ENCODE measurements at regions not wholly inside any gene's neighbourhood (a gene's known extent, or its start where the extent isn't known, plus 50 kb on each side); places are given as distances from the start of the nearest gene placed in this dataset.

GRCh38 chr13:20351281-20352022 is 119.3 kb upstream of the GJB6 start:
- peak; percentile 32 for DNase-seq (ENCODE audit: low spot score)

GRCh38 chr13:20350819-20351218 is 118.7 kb upstream of the GJB6 start:
- DNase-seq (ENCODE audit: low spot score), result no peak

GRCh38 chr13:20350382-20350763 is 118.3 kb upstream of the GJB6 start:
- no peak for DNase-seq (ENCODE audit: low spot score)

- no peak for DNase-seq (ENCODE audit: low spot score)
Measured at GRCh38 chr13:20349564-20350381, 117.7 kb upstream of the GJB6 start.

GRCh38 chr13:20348645-20349408 is 116.7 kb upstream of the GJB6 start:
- DNase-seq (ENCODE audit: low spot score), result no peak

- DNase-seq (ENCODE audit: low spot score), result no peak
Measured at GRCh38 chr13:20348018-20348417, 115.9 kb upstream of the GJB6 start.

GRCh38 chr13:20344836-20345490 is 112.8 kb upstream of the GJB6 start:
- no peak for DNase-seq (ENCODE audit: low spot score)

GRCh38 chr13:20342311-20342710 is 110.2 kb upstream of the GJB6 start:
- no peak for DNase-seq (ENCODE audit: low spot score)

- no peak for DNase-seq (ENCODE audit: low spot score)
Measured at GRCh38 chr13:20340759-20341171, 108.6 kb upstream of the GJB6 start.

GRCh38 chr13:20340136-20340758 is 108.1 kb upstream of the GJB6 start:
- no peak for DNase-seq (ENCODE audit: low spot score)

- no peak for DNase-seq (ENCODE audit: low spot score)
Measured at GRCh38 chr13:20337884-20338551, 105.9 kb upstream of the GJB6 start.

- DNase-seq (ENCODE audit: low spot score), result no peak
Measured at GRCh38 chr13:20336761-20337160, 104.6 kb upstream of the GJB6 start.

- no peak for DNase-seq (ENCODE audit: low spot score)
Measured at GRCh38 chr13:20334309-20334708, 102.2 kb upstream of the GJB6 start.

GRCh38 chr13:20332361-20333096 is 100.4 kb upstream of the GJB6 start:
- no peak for DNase-seq (ENCODE audit: low spot score)

- DNase-seq (ENCODE audit: low spot score), result no peak
Measured at GRCh38 chr13:20331949-20332348, 99.8 kb upstream of the GJB6 start.

GRCh38 chr13:20331419-20331818 is 99.3 kb upstream of the GJB6 start:
- peak; percentile 41 for DNase-seq (ENCODE audit: low spot score)

GRCh38 chr13:20326809-20327208 is 94.7 kb upstream of the GJB6 start:
- DNase-seq (ENCODE audit: low spot score), result no peak

GRCh38 chr13:20326276-20326675 is 94.2 kb upstream of the GJB6 start:
- no peak for DNase-seq (ENCODE audit: low spot score)

- DNase-seq (ENCODE audit: low spot score), result no peak
Measured at GRCh38 chr13:20320885-20321284, 88.8 kb upstream of the GJB6 start.

GRCh38 chr13:20313896-20314295 is 81.8 kb upstream of the GJB6 start:
- no peak for DNase-seq (ENCODE audit: low spot score)
